Prostate gland (tissue), 2 donors: ENCODE measurements at regions not wholly inside any gene's neighbourhood (a gene's known extent, or its start where the extent isn't known, plus 50 kb on each side); places are given as distances from the start of the nearest gene placed in this dataset.

Experiments used
- POLR2A ChIP-seq: fragments of 450-650 bp; IDR thresholded peaks from one replicate; pipeline ENCODE4 v1.6.1; 2016; ENCODE audit warnings: antibody characterized with exemption, mild to moderate bottlenecking
- TF ChIP-seq, protein P1 (sequence below), 4 experiments: fragments of 200-600 bp in 2 of 4; fragments of 450-650 bp in 2 of 4; sonication (generic) in 2 of 4; IDR thresholded peaks; 1 replicate in 3 of 4; 2 replicates in 1 of 4; pipeline ENCODE4 v1.5.1; 2016 to 2019; ENCODE audit warnings: antibody characterized with exemption in 4 of 4, mild to moderate bottlenecking in 2 of 4, moderate library complexity in 2 of 4

GRCh38 chr1:73910062-73910461, 287.9 kb downstream of the LRRIQ3 start:
- no peak for TF ChIP-seq POLR2A
- TF ChIP-seq, protein P1, sequence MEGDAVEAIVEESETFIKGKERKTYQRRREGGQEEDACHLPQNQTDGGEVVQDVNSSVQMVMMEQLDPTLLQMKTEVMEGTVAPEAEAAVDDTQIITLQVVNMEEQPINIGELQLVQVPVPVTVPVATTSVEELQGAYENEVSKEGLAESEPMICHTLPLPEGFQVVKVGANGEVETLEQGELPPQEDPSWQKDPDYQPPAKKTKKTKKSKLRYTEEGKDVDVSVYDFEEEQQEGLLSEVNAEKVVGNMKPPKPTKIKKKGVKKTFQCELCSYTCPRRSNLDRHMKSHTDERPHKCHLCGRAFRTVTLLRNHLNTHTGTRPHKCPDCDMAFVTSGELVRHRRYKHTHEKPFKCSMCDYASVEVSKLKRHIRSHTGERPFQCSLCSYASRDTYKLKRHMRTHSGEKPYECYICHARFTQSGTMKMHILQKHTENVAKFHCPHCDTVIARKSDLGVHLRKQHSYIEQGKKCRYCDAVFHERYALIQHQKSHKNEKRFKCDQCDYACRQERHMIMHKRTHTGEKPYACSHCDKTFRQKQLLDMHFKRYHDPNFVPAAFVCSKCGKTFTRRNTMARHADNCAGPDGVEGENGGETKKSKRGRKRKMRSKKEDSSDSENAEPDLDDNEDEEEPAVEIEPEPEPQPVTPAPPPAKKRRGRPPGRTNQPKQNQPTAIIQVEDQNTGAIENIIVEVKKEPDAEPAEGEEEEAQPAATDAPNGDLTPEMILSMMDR (IDR thresholded peaks at IDR 0.05), result no peak
